Ishikawa (cell line): ENCODE measurements at regions not wholly inside any gene's neighbourhood (a gene's known extent, or its start where the extent isn't known, plus 50 kb on each side); places are given as distances from the start of the nearest gene placed in this dataset.

ENCODE experiments used
- CEBPB ChIP-seq: IDR thresholded peaks from 2 replicates; pipeline ENCODE4 v1.6.1; 2012
- CREB1 ChIP-seq: IDR thresholded peaks from 2 replicates; pipeline ENCODE4 v1.6.1; 2012; ENCODE audit warnings: low read depth
- EP300 ChIP-seq: IDR thresholded peaks from 2 replicates; pipeline ENCODE4 v1.6.1; 2012; ENCODE audit warnings: borderline replicate concordance
- FOXM1 ChIP-seq: IDR thresholded peaks from 2 replicates; pipeline ENCODE4 v1.6.1; 2012; ENCODE audit warnings: low read depth, borderline replicate concordance
- MAX ChIP-seq: IDR thresholded peaks from 2 replicates; pipeline ENCODE4 v1.6.1; 2012
- REST ChIP-seq: IDR thresholded peaks from 2 replicates; pipeline ENCODE4 v1.6.1; 2012; ENCODE audit warnings: low read depth, mild to moderate bottlenecking
- TAF1 ChIP-seq: IDR thresholded peaks from 2 replicates; pipeline ENCODE4 v1.6.1; 2012; ENCODE audit warnings: low read depth, mild to moderate bottlenecking
- USF1 ChIP-seq: IDR thresholded peaks from 2 replicates; pipeline ENCODE4 v1.6.1; 2012
- YY1 ChIP-seq: IDR thresholded peaks from 2 replicates; pipeline ENCODE4 v1.6.1; 2012; ENCODE audit warnings: low read depth

GRCh38 chr9:126160067-126160853, 166.4 kb upstream of the MVB12B start:
- TF ChIP-seq USF1 (no peak), TAF1 (no peak), CEBPB (no peak), YY1 (no peak), CREB1 (no peak), EP300 (no peak), REST (no peak), MAX (no peak), FOXM1 (no peak)
